Pons (tissue), 1 donor: ENCODE measurements at regions not wholly inside any gene's neighbourhood (a gene's known extent, or its start where the extent isn't known, plus 50 kb on each side); places are given as distances from the start of the nearest gene placed in this dataset.
"Not testable (repeated sequence)": the region's sequence is repeated elsewhere in the genome, so short reads cannot be mapped to it uniquely, and the experiment has no call there.

Experiments used
- DNase-seq: peaks from one replicate; pipeline ENCODE4 v3.0.0-alpha.2; 2016; ENCODE audit warnings: low spot score

- DNase-seq: no peak
These were observed 760.0 kb upstream of the SLC35B3 start for GRCh38 chr6:9195322-9195721.

GRCh38 chr6:9192405-9192909, 757.1 kb upstream of the SLC35B3 start:
- DNase-seq: no peak

GRCh38 chr6:9186148-9186547, 750.8 kb upstream of the SLC35B3 start:
- no peak for DNase-seq

GRCh38 chr6:9178071-9178470, 742.7 kb upstream of the SLC35B3 start:
- DNase-seq: no peak

- DNase-seq: no peak
These were observed 737.9 kb upstream of the SLC35B3 start for GRCh38 chr6:9173229-9173628.

- DNase-seq: no peak
These were observed 736.8 kb upstream of the SLC35B3 start for GRCh38 chr6:9172096-9172495.

- no peak for DNase-seq
These were observed 733.3 kb upstream of the SLC35B3 start for GRCh38 chr6:9168669-9169068.

- no peak for DNase-seq
These were observed 726.4 kb upstream of the SLC35B3 start for GRCh38 chr6:9161731-9162130.

GRCh38 chr6:9159051-9159450, 723.7 kb upstream of the SLC35B3 start:
- DNase-seq: no peak

GRCh38 chr6:9155836-9156235, 720.5 kb upstream of the SLC35B3 start:
- DNase-seq: no peak

- DNase-seq: no peak
These were observed 707.8 kb upstream of the SLC35B3 start for GRCh38 chr6:9143140-9143539.

- no peak for DNase-seq
These were observed 705.7 kb upstream of the SLC35B3 start for GRCh38 chr6:9140951-9141460.

GRCh38 chr6:9140172-9140571, 704.8 kb upstream of the SLC35B3 start:
- no peak for DNase-seq

GRCh38 chr6:9139746-9140145, 704.4 kb upstream of the SLC35B3 start:
- no peak for DNase-seq

GRCh38 chr6:9138936-9139335, 703.6 kb upstream of the SLC35B3 start:
- no peak for DNase-seq

GRCh38 chr6:9136141-9136822, 700.9 kb upstream of the SLC35B3 start:
- no peak for DNase-seq

- no peak for DNase-seq
These were observed 696.3 kb upstream of the SLC35B3 start for GRCh38 chr6:9131616-9132015.

GRCh38 chr6:9131201-9131600, 695.9 kb upstream of the SLC35B3 start:
- DNase-seq: no peak

- no peak for DNase-seq
These were observed 693.6 kb upstream of the SLC35B3 start for GRCh38 chr6:9128970-9129369.

- DNase-seq: no peak
These were observed 691.7 kb upstream of the SLC35B3 start for GRCh38 chr6:9126878-9127560.

- not testable (repeated sequence) for DNase-seq
These were observed 690.7 kb upstream of the SLC35B3 start for GRCh38 chr6:9126034-9126433.

- DNase-seq: no peak
These were observed 686.2 kb upstream of the SLC35B3 start for GRCh38 chr6:9121549-9121948.

GRCh38 chr6:9116026-9116425, 680.7 kb upstream of the SLC35B3 start:
- no peak for DNase-seq
